ENCODE measurements at regions not wholly inside any gene's neighbourhood (a gene's known extent, or its start where the extent isn't known, plus 50 kb on each side); places are given as distances from the start of the nearest gene placed in this dataset.
A peak's percentile ranks its signal among the peaks of the same experiment; 100 is the strongest.

- no peaks in the 10 kb centered on the region for H3K27me3 Mint-ChIP-seq (ENCODE audit: low read depth in 3 of 3)
- Histone ChIP-seq H3K79me2 (ENCODE audit: insufficient read depth, low read length) (no peaks in the 10 kb centered on the region), H3K4me3 (replicated peaks in 1 of 3; ENCODE audit: low read depth in 2 of 3, low read length in 3 of 3) (no peak overlapping the region), H3K9me3 (replicated peaks in 1 of 2; ENCODE audit: control insufficient read depth in 1 of 2, insufficient read depth in 1 of 2, low read length in 2 of 2) (peaks cover 6 to 7% of the 10 kb centered on the region in 2 donors), H3K27me3 (ENCODE audit: control insufficient read depth in 2 of 2, insufficient read depth in 2 of 2, low read length in 2 of 2) (no peaks in the 10 kb centered on the region), H3K27ac (ENCODE audit: low read depth in 1 of 2, low read length in 2 of 2) (no peak overlapping the region), H3K4me2 (replicated peaks; ENCODE audit: extremely low read depth, low read length, poor library complexity, severe bottlenecking) (no peak overlapping the region), H3K9ac (ENCODE audit: insufficient read depth, low read length, poor library complexity, severe bottlenecking) (no peak overlapping the region), H3K36me3 (replicated peaks in 1 of 2; ENCODE audit: control insufficient read depth in 1 of 2, insufficient read depth in 2 of 2, low read length in 2 of 2) (no peaks in the 10 kb centered on the region), H3K4me1 (ENCODE audit: control insufficient read depth in 1 of 2, insufficient read depth in 2 of 2, low read length in 2 of 2) (peaks cover 3 to 9% of the 10 kb centered on the region in 2 donors), H2AFZ (ENCODE audit: insufficient read depth, low read depth, low read length, poor library complexity, severe bottlenecking) (no peak overlapping the region), H4K20me1 (ENCODE audit: insufficient read depth, low read length) (no peaks in the 10 kb centered on the region)
- no peak overlapping the region for H3K4me3 Mint-ChIP-seq
- peak overlapping the region in 1 of 7 donors; percentile 36 for H3K27ac Mint-ChIP-seq
- no peak for DNase-seq
- TF ChIP-seq, protein P1, sequence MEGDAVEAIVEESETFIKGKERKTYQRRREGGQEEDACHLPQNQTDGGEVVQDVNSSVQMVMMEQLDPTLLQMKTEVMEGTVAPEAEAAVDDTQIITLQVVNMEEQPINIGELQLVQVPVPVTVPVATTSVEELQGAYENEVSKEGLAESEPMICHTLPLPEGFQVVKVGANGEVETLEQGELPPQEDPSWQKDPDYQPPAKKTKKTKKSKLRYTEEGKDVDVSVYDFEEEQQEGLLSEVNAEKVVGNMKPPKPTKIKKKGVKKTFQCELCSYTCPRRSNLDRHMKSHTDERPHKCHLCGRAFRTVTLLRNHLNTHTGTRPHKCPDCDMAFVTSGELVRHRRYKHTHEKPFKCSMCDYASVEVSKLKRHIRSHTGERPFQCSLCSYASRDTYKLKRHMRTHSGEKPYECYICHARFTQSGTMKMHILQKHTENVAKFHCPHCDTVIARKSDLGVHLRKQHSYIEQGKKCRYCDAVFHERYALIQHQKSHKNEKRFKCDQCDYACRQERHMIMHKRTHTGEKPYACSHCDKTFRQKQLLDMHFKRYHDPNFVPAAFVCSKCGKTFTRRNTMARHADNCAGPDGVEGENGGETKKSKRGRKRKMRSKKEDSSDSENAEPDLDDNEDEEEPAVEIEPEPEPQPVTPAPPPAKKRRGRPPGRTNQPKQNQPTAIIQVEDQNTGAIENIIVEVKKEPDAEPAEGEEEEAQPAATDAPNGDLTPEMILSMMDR (IDR thresholded peaks at IDR 0.05): no peak
- H3K36me3 Mint-ChIP-seq: peaks cover 0 to 7% of the 10 kb centered on the region in 2 donors
- 100% methylated on average over 2 of the region's 3 CpGs for WGBS (ENCODE audit: insufficient coverage)
- intact Hi-C loops (cut with micrococcal nuclease): no loop called here
- H3K4me1 Mint-ChIP-seq: peaks cover 18% of the 10 kb centered on the region
- peaks cover 10 to 23% (median 13%) of the 10 kb centered on the region in 7 donors for H3K9me3 Mint-ChIP-seq
Measured at GRCh38 chr2:8211384-8211783, 470.5 kb upstream of the ID2 start.

GRCh38 chr2:8212239-8212638 is 469.6 kb upstream of the ID2 start:
- H3K4me3 ChIP-seq (replicated peaks in 1 of 3; ENCODE audit: low read depth in 2 of 3, low read length in 3 of 3): no peak overlapping the region
- H3K9me3 Mint-ChIP-seq: peaks cover 10 to 21% (median 13%) of the 10 kb centered on the region in 7 donors
- peaks cover 3 to 9% of the 10 kb centered on the region in 2 donors for H3K4me1 ChIP-seq (ENCODE audit: control insufficient read depth in 1 of 2, insufficient read depth in 2 of 2, low read length in 2 of 2)
- H3K4me1 Mint-ChIP-seq: peaks cover 18% of the 10 kb centered on the region
- WGBS (ENCODE audit: insufficient coverage): no CpG with 5 or more reads among the region's 3 CpGs
- no peak overlapping the region for H3K4me3 Mint-ChIP-seq
- H3K9me3 ChIP-seq (replicated peaks in 1 of 2; ENCODE audit: control insufficient read depth in 1 of 2, insufficient read depth in 1 of 2, low read length in 2 of 2): peaks cover 6 to 7% of the 10 kb centered on the region in 2 donors
- peaks cover 0 to 7% of the 10 kb centered on the region in 2 donors for H3K36me3 Mint-ChIP-seq
- no peaks in the 10 kb centered on the region for H4K20me1 ChIP-seq (ENCODE audit: insufficient read depth, low read length)
- no peak overlapping the region for H3K9ac ChIP-seq (ENCODE audit: insufficient read depth, low read length, poor library complexity, severe bottlenecking)
- no peak overlapping the region for H3K27ac ChIP-seq (ENCODE audit: low read depth in 1 of 2, low read length in 2 of 2)
- H3K79me2 ChIP-seq (ENCODE audit: insufficient read depth, low read length): no peaks in the 10 kb centered on the region
- TF ChIP-seq, protein P1 (IDR thresholded peaks at IDR 0.05): no peak
- peak overlapping the region in 1 of 7 donors; percentile 64 for H3K27ac Mint-ChIP-seq
- peak in 1 of 3 donors; percentile 26 for DNase-seq
- intact Hi-C loops (cut with micrococcal nuclease): no loop called here
- no peaks in the 10 kb centered on the region for H3K36me3 ChIP-seq (replicated peaks in 1 of 2; ENCODE audit: control insufficient read depth in 1 of 2, insufficient read depth in 2 of 2, low read length in 2 of 2)
- no peaks in the 10 kb centered on the region for H3K27me3 ChIP-seq (ENCODE audit: control insufficient read depth in 2 of 2, insufficient read depth in 2 of 2, low read length in 2 of 2)
- H2AFZ ChIP-seq (ENCODE audit: insufficient read depth, low read depth, low read length, poor library complexity, severe bottlenecking): no peak overlapping the region
- no peak overlapping the region for H3K4me2 ChIP-seq (replicated peaks; ENCODE audit: extremely low read depth, low read length, poor library complexity, severe bottlenecking)
- H3K27me3 Mint-ChIP-seq (ENCODE audit: low read depth in 3 of 3): no peaks in the 10 kb centered on the region

Measured in CD14-positive monocyte (primary cell).